ENCODE measurements at regions not wholly inside any gene's neighbourhood (a gene's known extent, or its start where the extent isn't known, plus 50 kb on each side); places are given as distances from the start of the nearest gene placed in this dataset.

DNA sequence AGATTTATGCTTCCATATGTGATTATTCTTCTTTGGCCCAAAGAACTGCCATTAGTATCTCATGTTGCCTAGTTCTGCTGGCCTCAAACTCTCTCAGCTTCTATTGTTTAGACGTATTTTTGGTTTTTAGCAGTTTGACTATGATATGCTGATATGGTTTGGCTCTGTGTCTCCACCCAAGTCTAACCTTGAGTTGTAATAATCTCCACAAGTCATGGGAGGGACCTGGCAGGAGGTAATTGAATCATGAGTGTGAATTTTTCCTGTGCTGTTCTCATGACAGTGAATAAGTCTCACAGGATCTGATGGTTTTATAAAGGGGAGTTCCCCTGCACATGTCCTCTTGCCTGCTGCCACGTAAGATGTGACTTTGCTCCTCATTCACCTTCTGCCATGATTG lies 96.7 kb upstream of the ARG1 start:
- H3K23ac ChIP-seq (ENCODE audit: low read depth, low read length): no peak overlapping the region
- H3K36me3 ChIP-seq (ENCODE audit: control insufficient read depth, insufficient read depth, low read length): no peaks in the 10 kb centered on the region
- no peak overlapping the region for H4K5ac ChIP-seq (ENCODE audit: low read depth, low read length)
- H2AK5ac ChIP-seq (ENCODE audit: low read depth, low read length): no peak overlapping the region
- no peaks in the 10 kb centered on the region for H3K9me1 ChIP-seq (ENCODE audit: insufficient read depth, low read length)
- no peaks in the 10 kb centered on the region for H3K79me1 ChIP-seq (ENCODE audit: low read depth in 1 of 2, low read length in 2 of 2)
- no peak overlapping the region for H3K4me3 ChIP-seq (ENCODE audit: insufficient read depth, low read depth, low read length)
- no peak for DNase-seq
- H4K20me1 ChIP-seq (ENCODE audit: insufficient read depth, low read length): no peaks in the 10 kb centered on the region
- no peak overlapping the region for H3K56ac ChIP-seq (ENCODE audit: extremely low read depth, insufficient read depth, low read length)
- H3K27me3 ChIP-seq (ENCODE audit: control insufficient read depth, insufficient read depth, low read length): no peaks in the 10 kb centered on the region
- no peak overlapping the region for H2AFZ ChIP-seq (replicated peaks; ENCODE audit: low read length, poor library complexity)
- H2BK5ac ChIP-seq (ENCODE audit: low read depth, low read length, poor library complexity, severe bottlenecking): no peak overlapping the region
- no peak overlapping the region for H3K18ac ChIP-seq (ENCODE audit: low read depth, low read length)
- no peak overlapping the region for H4K91ac ChIP-seq (ENCODE audit: insufficient read depth, low read depth, low read length)
- no peak overlapping the region for H3K4me2 ChIP-seq (ENCODE audit: low read depth, low read length)
- TF ChIP-seq, protein P1, sequence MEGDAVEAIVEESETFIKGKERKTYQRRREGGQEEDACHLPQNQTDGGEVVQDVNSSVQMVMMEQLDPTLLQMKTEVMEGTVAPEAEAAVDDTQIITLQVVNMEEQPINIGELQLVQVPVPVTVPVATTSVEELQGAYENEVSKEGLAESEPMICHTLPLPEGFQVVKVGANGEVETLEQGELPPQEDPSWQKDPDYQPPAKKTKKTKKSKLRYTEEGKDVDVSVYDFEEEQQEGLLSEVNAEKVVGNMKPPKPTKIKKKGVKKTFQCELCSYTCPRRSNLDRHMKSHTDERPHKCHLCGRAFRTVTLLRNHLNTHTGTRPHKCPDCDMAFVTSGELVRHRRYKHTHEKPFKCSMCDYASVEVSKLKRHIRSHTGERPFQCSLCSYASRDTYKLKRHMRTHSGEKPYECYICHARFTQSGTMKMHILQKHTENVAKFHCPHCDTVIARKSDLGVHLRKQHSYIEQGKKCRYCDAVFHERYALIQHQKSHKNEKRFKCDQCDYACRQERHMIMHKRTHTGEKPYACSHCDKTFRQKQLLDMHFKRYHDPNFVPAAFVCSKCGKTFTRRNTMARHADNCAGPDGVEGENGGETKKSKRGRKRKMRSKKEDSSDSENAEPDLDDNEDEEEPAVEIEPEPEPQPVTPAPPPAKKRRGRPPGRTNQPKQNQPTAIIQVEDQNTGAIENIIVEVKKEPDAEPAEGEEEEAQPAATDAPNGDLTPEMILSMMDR (conservative IDR thresholded peaks at IDR 0.05; ENCODE audit: low read depth, low read length): no peak
- no peak for TF ChIP-seq MAZ (IDR thresholded peaks at IDR 0.05; ENCODE audit: borderline replicate concordance, low read depth, low read length)
- TF ChIP-seq RCOR1 (IDR thresholded peaks at IDR 0.05; ENCODE audit: insufficient replicate concordance, low read length): no peak
- TF ChIP-seq CHD1 (IDR thresholded peaks at IDR 0.05; ENCODE audit: low read depth, low read length): no peak
- no peak for TF ChIP-seq SMC3 (IDR thresholded peaks at IDR 0.05; ENCODE audit: low read depth, low read length)
- TF ChIP-seq, protein P2, sequence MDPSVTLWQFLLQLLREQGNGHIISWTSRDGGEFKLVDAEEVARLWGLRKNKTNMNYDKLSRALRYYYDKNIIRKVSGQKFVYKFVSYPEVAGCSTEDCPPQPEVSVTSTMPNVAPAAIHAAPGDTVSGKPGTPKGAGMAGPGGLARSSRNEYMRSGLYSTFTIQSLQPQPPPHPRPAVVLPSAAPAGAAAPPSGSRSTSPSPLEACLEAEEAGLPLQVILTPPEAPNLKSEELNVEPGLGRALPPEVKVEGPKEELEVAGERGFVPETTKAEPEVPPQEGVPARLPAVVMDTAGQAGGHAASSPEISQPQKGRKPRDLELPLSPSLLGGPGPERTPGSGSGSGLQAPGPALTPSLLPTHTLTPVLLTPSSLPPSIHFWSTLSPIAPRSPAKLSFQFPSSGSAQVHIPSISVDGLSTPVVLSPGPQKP (IDR thresholded peaks at IDR 0.05; ENCODE audit: borderline replicate concordance, low read depth, low read length): no peak
- no peak for TF ChIP-seq CEBPB (IDR thresholded peaks at IDR 0.05; ENCODE audit: low read depth, low read length)
- no peak for TF ChIP-seq RFX5 (IDR thresholded peaks at IDR 0.05; ENCODE audit: low read depth, low read length)
- TF ChIP-seq, protein P3, sequence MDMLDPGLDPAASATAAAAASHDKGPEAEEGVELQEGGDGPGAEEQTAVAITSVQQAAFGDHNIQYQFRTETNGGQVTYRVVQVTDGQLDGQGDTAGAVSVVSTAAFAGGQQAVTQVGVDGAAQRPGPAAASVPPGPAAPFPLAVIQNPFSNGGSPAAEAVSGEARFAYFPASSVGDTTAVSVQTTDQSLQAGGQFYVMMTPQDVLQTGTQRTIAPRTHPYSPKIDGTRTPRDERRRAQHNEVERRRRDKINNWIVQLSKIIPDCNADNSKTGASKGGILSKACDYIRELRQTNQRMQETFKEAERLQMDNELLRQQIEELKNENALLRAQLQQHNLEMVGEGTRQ (IDR thresholded peaks at IDR 0.05; ENCODE audit: low read depth, low read length): no peak
- TF ChIP-seq RAD21 (IDR thresholded peaks at IDR 0.05; ENCODE audit: low read length): no peak
- no peak for TF ChIP-seq MXI1 (IDR thresholded peaks at IDR 0.05; ENCODE audit: borderline replicate concordance, low read depth, low read length)
- no peak for TF ChIP-seq MAFK (IDR thresholded peaks at IDR 0.05; ENCODE audit: low read depth, low read length)
- no peak for TF ChIP-seq POLR2A (IDR thresholded peaks at IDR 0.05; ENCODE audit: low read depth, low read length)
- no peak for TF ChIP-seq NFE2L2 (IDR thresholded peaks at IDR 0.05; ENCODE audit: low read depth, low read length)
- TF ChIP-seq FOS (IDR thresholded peaks at IDR 0.05; ENCODE audit: low read depth, low read length): no peak
- TF ChIP-seq BHLHE40 (IDR thresholded peaks at IDR 0.05; ENCODE audit: low read depth, low read length): no peak
- H3K14ac ChIP-seq (replicated peaks; ENCODE audit: low read depth, low read length): no peak overlapping the region
- H3K9ac ChIP-seq (ENCODE audit: low read depth, low read length): no peak overlapping the region
- intact Hi-C loops (cut with micrococcal nuclease): no loop called here
- no peaks in the 10 kb centered on the region for H3K4me1 ChIP-seq (ENCODE audit: control insufficient read depth, insufficient read depth, low read length)
- no peak overlapping the region for H3K27ac ChIP-seq (ENCODE audit: insufficient read depth, low read length)
- ChIA-PET CTCF (no interaction called here), POLR2A (ENCODE audit: unreplicated experiment) (no interaction called here)
- no peak for ATAC-seq (ENCODE audit: low read depth)
- H3K9me3 ChIP-seq (ENCODE audit: control insufficient read depth, insufficient read depth, low read length): peaks cover 2% of the 10 kb centered on the region; the same call in 1 of the 2 replicates
- no peak overlapping the region for H2AK9ac ChIP-seq (replicated peaks; ENCODE audit: low read depth, low read length, poor library complexity)
- no TSS peak for BruUV-seq (replicated peaks)
- WGBS, 2 experiments (ENCODE audit: extremely low coverage in 2 of 2, insufficient read length in 1 of 2): no CpG with 5 or more reads among the region's 2 CpGs
- dilution Hi-C loops (cut with HindIII; ENCODE audit: low sequenced_read_pairs, unreplicated experiment): no loop called here
- H4K8ac ChIP-seq (ENCODE audit: low read depth in 2 of 2, low read length in 2 of 2): no peak overlapping the region
- H2BK120ac ChIP-seq (ENCODE audit: low read depth, low read length): no peak overlapping the region
- no peak overlapping the region for H3K4ac ChIP-seq (ENCODE audit: low read depth, low read length)
- no peak overlapping the region for H2BK20ac ChIP-seq (ENCODE audit: low read depth, low read length)
- H2BK15ac ChIP-seq (ENCODE audit: low read depth, low read length): no peak overlapping the region
- in situ Hi-C loops (cut with MboI; ENCODE audit: low sequenced_read_pairs): no loop called here
